NOMO-1 treated with dmso at 0.1 percent for 144 hours (cell line): ENCODE measurements at regions not wholly inside any gene's neighbourhood (a gene's known extent, or its start where the extent isn't known, plus 50 kb on each side); places are given as distances from the start of the nearest gene placed in this dataset.

Source experiments
- DNase-seq: peaks from one replicate; lab custom pipeline; 2025; ENCODE audit not compliant: unreplicated experiment; lab: John Stamatoyannopoulos, UW

DNA sequence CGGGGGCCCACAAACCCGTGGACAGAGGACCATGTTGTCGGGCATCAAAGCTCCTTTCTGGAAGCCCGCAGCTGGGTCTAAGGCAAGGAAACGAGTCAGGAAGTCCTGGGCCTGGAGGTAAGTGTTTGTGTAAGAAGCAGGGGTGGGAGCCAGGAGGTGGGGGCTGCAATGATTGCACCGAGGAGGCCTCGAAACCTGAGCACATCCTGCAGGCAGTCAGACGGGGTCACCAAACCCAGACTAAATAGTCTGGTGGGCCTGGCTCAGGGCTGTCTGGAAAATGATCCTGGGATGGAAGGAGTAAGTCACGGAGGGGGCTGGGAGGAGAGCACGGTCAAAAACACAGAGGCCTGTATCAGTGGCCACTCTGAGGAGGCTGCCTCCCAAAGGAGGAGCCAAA is 539.2 kb downstream of the MN1 start:
- DNase-seq = no peak

- DNase-seq = no peak
Measured at GRCh38 chr22:27264184-27264583, 537.4 kb downstream of the MN1 start.

DNA sequence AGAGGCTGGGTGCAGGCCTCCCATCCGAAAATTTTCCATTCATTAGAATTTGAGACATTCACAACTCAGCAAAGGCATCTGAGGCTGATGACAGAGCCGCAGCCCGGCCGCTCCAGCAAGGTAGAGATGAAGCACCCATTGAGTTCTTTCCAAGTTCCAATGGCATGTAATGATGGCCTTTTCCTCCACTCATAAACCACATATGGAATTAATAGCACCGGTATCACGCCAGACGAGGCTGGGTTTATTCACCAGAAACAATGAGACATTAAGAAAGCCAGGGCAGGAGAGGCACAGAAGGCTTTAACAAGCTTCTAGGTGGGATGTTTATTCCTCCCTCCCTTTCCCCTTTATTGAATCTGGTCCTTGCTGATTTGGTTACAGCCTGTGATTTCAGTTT is 534.4 kb downstream of the MN1 start:
- no peak for DNase-seq

DNA sequence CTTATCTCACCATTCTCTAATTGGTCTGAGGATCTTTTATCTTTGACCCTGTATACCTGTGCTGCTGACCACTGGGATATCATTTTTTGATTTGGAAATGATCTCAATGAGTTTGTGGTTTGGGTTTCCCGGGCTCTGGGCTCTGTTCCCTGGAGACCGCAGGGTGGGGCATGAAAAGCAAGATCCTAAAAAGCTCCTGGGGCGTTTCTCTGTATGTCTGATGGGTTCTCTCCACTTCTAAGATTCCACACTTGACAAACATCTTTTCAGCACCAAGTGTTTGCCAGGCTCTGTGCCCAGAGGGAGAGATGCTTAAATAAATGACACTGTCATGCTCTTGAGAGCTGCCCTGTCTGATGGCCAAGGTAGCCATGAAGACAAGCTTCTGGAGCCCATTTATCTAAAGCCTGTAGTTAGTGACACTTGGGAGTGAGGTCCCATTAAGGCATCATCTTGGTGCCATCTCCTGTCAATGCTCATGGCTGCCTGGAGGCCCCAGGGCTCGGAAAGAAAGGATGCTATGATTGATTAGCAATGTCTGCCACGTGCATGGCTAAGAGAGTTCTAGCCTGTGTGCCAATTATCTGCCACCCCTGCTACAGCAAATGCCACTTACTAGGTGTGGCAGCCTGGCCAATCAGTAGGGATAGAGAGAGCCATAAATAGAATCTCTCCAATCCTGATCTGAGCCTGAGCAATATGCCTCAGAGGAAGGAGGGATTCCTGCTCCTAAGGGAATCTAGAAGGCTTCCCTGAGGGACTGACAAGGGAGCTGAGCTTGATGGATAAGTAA is 531.6 kb downstream of the MN1 start:
- no peak for DNase-seq

GRCh38 chr22:27270818-27271510 is 530.6 kb downstream of the MN1 start:
- DNase-seq = no peak

GRCh38 chr22:27273436-27273835 is 528.1 kb downstream of the MN1 start:
- no peak for DNase-seq

DNA sequence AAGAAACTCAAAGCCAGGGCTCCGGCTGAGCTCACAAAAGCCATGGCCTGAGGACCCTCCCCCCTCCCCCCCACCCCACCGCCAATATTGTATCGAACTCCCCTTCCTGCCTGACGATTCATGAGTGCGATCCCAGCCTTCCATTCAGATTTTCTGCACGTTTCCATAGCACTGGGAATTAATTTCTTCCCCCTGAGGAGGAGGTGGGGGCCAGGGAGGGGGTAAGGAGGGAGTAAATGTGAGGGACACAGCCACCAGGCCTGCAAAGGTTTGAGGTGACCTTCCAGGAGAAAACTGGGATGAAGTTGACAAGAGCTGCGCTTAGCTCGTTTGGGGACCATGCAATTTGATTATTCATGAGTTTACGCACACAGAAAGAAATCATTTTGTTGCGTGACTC is 527.7 kb downstream of the MN1 start:
- no peak for DNase-seq

DNA sequence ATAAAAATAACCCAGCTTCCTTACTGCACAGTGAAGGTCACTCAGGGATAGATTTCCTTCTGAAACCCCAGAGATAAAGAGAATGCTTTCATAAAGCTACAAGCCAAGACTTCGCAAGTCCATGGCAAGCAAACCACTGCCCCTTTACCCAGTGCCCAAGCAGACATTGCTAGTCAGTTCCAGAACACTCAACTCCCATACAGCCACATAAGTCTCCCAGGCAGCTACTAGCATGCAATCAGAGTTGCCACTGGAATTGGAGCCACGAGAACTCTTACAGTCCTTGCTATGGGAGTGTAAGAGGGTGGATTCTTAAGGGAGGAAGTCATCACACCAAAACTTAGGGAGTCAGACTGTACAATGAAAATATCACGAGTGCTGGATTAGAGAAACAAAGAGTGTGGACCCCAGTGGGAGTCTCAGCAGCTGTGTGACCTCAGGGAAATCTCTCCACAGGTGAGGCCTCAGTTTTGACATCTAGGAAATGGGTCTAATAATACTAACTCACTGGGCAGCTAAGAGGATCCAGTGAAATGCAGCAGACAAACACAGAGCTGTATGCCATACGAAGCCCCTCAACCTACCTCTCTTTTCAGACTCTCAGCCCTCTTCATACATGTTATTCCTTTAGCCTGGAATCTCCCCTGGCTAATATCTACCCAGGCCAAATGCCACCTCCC is 526.6 kb downstream of the MN1 start:
- DNase-seq = no peak

GRCh38 chr22:27278946-27279345 is 522.6 kb downstream of the MN1 start:
- no peak for DNase-seq

DNA sequence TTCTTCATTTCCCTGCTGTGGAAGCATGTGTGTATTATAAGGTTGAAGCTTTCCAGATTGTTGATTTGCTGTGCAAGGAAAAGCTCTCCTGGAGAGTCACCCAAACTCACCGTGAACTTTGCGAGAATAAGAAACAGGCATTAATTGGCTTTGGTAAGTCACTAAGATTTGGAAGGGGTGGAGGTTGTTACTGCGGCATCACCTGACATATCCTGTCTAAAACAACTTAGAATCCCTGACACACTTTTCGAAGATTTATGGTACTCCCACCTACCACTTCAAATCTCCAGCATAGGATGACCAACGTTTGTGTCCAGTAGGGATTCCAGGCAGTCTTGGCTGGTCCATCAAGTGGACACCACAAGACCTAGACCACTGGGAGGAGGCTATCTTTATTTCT is 518.3 kb downstream of the MN1 start:
- no peak for DNase-seq

DNA sequence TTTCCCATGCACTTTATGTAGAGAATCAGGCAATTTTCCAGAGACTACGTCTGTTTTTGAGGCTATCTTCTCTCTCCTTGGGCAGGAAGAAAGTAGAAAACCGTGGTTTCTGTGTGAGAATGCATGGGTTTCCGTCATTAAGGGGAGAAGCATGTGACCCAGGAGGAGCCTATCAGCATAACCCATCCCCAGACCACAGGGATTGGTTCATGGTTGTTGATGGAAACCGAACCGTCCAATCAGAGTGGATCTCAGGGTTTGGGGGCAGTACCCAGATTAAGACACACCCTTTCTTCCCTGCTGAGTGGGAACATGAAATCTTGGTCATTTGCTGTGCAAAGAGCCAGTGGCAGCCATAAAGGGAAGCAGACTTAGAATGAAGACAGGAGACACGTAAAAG is 517.8 kb downstream of the MN1 start:
- no peak for DNase-seq

- DNase-seq = no peak
Measured at GRCh38 chr22:27284324-27284723, 517.2 kb downstream of the MN1 start.

GRCh38 chr22:27286711-27287110 is 514.8 kb downstream of the MN1 start:
- no peak for DNase-seq

DNA sequence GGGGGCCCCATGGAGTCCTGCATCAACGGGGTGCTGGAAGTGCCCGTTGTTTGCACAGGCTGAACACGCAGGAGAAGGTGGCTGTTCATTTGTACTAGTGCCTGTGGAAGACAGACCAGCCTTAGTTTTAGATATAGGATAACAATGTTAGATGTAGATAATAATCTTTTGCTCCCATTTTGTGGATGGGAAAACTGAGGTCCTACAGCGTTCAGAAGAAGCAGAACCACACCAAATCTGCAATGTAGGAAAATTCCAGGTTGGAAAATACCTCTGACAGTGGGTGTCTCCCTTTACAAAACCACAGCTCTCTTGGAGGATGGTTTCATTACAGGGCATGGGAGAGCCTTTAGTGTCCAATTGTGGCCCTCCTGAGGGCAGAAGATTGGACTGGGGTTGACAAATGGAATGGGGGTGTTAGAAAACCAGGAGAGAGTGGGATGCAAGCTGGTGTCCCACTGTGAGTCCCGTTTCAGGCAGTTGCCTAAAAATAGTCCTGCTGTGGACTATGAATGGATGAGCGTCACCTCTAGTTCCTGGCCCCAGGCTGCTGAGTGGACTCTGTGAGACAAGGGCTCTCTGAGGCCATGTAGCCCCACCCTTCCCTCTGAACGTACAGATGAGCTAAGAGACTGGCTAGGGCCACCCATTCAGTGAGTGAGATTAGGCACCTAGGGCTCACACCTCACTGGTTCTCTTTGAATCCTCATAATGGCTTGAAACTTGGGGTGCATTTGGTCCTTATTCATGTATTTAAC is 508.8 kb downstream of the MN1 start:
- DNase-seq = no peak

DNA sequence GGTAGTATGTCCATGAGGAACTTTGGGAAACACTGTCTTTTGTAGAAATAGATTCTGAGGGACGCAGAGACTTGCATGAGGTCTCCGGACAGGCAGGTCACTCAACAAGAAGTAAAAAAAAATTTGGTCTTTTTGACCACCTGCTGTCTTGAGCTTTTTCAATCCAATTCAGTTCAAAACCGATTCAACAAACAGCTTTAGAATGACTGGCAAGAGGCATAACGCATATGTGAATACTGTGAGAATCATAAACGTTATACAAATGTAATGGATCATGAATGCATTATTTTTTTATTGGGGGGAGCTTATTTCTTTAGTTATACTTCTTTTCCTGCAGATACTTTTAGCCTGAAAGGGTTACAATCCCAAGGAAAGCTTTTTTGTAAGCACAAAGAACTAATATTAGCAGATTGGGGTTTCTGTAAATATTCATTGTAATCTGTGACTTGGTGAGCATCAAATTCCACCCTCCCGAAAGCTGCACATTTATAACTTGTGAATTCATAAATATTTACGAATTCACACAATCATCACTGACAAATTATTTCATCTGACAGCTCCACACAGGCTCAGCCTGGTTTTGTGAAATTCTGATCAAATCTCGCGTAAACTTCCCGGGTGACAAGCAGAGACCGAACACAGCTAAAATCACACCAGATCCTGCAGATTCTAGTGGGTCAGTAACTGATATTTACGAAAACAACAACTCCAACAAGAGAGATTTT is 507.7 kb downstream of the MN1 start:
- no peak for DNase-seq

DNA sequence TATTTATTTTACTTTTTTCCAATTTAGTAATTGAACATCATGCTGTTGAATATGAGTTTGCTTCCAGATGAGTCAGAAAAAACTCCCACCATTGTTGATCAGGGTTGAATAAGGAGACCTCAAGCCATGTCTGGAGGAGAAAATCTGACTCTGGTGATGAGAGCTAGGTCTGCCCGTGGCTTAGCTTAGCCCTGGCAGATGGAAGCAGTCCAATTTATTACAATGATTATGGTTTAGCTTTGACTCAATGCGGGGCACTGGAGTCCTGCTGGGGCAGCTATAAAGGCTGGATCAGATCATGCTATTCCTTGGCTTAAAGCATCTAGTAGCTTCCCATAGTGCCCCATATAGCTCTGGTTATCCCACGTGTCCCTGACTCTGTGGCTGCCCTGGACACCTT is 506.5 kb downstream of the MN1 start:
- DNase-seq = no peak

DNA sequence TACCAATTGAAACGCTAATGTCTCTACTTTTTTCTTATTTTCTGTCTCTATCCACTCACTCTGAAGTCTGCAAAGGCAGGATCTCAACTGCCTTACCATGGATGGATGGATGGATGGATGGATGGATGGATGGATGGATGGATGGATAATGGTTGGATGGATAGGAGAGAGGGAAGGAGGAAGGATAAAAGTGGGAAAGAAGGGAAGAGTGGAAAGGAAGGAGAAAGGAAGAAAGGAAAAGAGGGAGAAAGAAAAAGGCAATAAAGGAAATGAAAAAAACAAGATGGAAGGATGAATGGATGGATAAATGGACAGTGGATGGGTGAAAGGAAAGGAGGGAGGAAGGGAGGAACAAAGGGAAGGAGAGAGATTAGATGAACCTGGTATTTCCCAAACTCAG is 506.0 kb downstream of the MN1 start:
- no peak for DNase-seq

DNA sequence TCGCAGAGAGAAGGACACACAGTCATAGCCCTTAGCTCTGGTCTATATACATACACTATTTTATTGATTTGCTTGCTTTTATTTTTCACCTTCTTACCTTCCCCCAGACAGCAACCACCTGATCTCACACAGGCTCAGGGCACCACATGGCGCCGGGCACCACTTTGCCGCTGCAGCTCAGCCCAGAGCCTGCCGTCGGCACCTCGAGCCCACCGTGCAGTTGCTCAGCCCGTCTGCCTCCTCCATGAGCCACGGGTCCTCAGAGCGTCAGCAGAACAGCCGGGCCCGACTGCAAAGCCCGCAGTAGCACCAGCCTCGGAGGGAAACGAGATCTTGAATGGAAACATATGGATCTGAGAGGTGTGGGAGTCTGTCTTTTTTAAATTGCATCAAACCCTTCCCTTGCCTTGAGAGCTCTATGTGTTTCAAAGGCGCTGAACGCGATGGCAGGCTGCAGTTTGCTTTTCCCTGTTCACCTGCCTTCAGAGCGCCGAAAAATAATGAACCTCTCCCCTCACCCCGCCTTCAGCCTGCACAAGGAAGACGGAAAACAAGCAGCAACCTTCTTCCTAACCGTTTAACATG is 505.4 kb downstream of the MN1 start:
- DNase-seq = no peak

DNA sequence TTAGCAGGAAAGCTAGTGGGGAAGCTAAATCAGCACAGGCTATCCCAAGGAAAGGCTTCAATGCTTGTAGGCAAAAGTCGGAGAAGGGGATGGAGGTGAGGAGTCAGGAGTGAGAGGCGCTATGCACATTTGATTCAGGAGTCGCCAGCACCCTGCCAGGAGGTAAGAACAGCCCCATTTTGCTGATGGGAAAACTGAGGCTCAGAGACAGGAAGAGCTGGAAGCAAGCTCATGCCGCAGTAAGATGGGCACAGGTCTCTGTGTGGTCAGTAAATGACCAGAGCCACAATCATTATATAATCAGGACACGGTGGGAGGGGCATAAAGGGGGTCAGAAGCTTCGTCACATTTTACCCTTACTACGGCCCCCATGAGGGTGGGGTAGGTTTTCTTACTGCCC is 504.4 kb downstream of the MN1 start:
- no peak for DNase-seq

GRCh38 chr22:27298332-27298731 is 503.2 kb downstream of the MN1 start:
- no peak for DNase-seq
